Lung microvascular endothelial cell (primary cell): ENCODE measurements at regions not wholly inside any gene's neighbourhood (a gene's known extent, or its start where the extent isn't known, plus 50 kb on each side); places are given as distances from the start of the nearest gene placed in this dataset.
"Not testable (repeated sequence)": the region's sequence is repeated elsewhere in the genome, so short reads cannot be mapped to it uniquely, and the experiment has no call there.

ENCODE experiments used
- DNase-seq, 2 donors: peaks; one replicate each; pipeline versions ENCODE4 v3.0.0 to v3.0.0-alpha.2; 2010; ENCODE audit warnings: low read depth in 2 of 2

DNA sequence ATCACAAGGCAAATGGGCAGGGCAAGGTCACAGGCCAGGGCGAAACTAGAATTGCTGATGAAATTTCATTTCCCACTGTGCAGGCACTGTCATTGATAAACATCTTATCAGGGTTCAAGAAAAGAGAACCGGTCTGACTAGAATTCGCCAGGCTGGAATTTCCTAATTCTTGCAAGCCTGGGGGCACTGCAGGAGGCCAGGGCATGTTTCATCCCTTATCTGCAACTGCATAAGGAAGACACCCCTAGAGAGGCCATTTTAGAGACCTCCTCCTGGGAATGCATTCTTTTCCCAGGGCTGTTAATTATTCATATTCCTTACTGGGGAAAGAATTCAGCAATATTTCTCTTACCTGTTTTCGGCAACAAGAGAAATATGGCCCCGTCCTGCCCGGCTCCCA lies 266.2 kb upstream of the CYLC2 start:
- no peak for DNase-seq

DNA sequence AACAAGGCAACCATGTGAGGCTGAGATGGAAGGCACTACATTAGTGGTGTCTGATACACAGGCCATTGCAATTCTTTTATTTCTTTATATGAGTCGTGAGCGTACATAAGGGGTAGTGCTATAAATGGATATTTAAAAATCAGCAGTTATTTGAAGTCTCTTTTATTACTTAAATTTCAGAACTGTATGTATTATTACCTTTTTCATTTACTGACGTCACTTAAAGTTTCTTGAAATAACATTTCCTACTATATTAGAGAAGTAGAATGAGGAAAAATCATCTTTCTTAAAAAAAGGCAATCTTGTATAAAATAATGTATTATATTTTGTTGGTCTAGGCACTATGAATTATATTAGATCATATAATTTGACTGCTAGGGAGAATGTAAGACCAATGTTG lies 280.9 kb upstream of the CYLC2 start:
- DNase-seq: no peak

DNA sequence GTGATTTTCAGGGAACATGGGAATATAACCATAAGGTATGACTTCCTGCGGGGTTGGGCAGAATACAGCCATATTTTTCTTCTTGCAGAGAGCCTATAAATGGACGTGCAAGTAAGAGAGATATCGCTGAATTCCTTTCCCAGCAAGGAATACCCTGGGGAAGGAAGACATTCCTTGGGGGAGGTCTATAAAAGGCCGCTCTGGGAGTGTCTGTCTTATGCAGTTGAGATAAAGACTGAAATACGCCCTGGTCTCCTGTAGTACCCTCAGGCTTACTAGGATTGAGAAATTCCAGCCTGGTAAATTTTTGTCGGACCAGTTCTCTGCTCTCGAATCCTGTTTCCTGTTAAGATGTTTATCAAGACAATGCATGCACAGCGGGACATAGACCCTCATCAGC lies 282.2 kb upstream of the CYLC2 start:
- DNase-seq: not testable (repeated sequence)

DNA sequence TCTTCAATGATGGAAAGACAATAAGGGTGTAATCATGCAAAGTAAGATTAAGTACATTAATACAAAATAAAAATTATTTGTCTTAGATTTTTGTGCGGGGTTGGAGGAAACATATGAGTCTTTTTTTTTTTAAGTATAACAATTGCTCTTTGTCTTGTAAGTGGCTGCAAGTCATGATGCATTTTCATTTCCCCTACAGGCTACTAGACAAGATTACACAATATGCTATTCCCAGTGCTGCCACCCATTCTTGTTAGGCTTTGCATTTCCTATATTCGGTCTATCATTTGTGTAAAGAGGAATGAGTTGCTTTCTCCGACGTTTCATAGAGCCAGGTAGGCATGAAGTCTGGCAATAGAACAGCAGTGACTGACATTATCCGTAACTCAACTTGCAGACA lies 294.2 kb upstream of the CYLC2 start:
- DNase-seq: no peak

DNA sequence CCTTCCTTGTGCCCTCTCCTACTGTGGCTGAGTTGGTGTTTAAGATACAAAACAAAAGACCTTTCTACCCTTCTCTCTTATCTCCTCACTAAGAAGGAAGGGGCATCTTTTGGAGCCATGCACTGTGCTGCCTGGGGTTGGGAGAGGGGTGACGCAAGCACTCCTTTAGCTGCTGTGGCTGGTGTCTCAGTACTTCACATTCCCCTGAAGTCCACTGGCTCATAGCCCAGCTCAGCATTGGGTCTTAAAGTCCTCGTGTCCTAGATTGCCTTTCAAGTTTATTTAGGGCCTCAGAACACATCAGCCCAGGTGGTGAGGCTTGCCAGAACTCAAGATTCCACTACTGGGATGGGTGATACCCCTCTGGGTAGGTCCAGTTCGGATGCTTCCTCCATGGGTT lies 325.9 kb upstream of the CYLC2 start:
- DNase-seq: no peak

DNA sequence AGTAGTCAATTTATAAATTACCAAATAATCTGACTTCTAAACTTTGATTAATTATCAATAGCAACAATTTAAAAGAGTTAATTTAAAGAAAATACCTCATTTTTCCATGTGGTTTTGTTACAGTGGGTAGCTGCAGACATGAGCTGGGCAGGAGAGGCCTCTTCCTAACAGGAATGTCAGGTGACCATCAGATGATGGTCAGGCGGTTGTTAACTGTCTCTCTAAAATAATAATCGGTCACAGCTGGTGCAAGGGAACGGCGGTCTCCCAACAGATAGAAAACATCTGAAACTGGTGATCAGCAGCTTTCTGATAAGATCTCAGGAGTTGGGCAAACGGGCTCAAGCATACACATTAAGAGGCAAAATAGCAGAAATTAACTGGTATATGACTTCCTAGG lies 342.7 kb upstream of the CYLC2 start:
- no peak for DNase-seq

DNA sequence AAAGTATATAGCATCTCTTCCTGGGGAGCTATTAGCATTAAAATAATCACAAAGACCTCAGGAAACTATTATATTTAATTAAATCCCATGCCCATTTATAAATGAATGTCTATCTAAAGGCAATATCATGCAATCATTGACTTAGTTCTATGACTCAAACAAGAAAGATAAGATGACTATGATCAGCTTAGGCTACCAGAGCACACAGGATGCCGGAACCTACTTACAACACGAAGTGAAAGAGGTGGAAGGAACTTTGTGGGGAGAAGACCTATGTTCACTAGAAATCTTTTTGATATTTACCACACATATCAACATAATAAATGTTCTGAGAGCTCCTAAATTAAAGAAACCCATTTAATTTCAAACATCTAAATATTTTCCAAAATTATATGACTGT lies 344.2 kb upstream of the CYLC2 start:
- DNase-seq: no peak

DNA sequence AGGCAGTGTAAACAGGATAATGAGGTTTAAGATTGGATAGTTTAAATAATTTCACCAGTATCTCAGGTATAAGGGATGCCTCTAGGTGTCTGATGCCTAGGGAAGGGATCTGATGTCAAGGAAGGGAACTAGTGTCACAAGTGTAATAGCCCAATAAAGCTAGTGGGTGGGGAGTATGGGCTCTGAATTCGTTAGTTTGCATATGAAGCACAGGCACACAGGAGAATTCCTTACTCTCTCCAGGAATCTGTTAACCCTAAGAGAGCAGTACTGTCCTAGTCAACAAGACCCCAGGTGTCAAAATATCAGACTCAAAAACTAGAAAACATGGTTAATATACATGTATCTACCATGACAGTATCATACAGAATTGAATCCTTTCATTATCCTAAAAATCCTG lies 352.5 kb upstream of the CYLC2 start:
- no peak for DNase-seq

DNA sequence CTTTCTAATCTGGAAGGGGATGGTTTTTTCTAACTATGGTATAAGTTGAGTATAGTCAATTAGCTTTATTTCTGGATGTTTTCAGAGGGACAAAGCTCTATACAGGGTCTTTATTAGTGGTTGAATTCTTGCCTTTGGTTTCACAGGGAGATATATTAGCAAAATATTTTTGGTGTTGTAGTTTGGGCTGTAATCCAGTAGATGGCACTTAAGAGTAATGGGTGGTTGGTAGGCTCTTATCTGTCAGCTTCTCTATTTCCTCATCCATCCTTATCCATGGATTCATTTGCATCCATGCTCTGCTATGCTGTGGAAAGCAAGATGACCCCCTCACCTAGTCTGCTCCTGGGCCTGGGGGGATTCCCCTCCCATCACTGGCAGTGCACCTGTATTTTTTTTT lies 363.6 kb upstream of the CYLC2 start:
- DNase-seq: peak in 1 of 2 donors; percentile 4

DNA sequence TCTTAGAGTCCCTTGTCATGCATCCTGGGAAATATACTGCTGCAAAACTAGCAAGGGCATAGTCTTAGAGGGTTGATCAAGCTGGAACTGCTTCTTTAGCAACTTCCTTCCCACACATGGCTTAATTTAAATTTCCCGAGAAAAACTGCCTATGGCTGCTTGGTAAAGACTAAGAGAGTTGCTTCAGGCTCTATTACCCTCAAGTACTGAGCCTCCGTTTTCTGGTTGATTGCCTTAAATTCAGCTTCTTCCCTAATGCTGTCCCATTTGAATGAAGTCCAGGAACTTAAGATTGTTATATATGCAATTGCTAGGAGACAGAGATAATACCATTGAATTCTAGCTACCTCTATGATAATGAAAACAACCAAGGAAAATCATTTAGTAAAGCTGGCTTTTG lies 385.7 kb upstream of the CYLC2 start:
- DNase-seq: no peak

DNA sequence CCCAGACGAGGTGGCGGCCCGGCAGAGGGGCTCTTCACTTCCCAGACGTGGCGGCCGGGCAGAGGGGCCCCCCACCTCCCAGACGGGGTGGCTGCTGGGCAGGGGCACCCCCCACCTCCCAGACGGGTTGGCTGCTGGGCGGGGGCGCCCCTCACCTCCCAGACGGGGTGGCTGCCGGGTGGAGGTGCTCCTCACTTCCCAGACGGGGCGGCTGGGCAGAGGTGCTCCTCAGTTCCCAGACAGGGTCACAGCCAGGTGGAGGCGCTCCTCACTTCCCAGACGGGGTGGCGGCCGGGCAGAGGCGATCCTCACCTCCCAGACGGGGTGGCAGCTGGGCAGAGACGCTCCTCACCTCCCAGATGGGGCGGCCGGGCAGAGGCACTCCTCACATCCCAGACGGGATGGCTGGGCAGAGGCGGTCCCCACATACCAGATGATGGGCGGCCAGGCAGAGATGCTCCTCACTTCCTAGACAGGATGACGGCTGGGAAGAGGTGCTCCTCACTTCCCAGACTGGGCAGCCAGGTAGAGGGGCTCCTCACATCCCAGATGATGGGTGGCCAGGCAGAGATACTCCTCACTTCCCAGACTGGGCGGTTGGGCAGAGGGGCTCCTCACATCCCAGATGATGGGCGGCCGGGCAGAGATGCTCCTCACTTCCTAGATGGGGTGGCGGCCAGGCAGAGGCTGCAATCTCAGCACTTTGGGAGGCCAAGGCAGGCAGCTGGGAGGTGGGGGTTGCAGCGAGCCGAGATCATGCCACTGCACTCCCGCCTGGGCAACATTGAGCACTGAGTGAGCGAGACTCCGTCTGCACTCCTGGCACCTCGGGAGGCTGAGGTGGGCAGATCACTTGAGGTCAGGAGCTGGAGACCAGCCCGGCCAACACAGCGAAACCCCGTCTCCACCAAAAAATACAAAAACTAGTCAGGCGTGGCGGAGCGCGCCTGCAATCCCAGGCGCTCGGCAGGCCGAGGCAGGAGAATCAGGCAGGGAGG lies 391.6 kb upstream of the CYLC2 start:
- not testable (repeated sequence) for DNase-seq

DNA sequence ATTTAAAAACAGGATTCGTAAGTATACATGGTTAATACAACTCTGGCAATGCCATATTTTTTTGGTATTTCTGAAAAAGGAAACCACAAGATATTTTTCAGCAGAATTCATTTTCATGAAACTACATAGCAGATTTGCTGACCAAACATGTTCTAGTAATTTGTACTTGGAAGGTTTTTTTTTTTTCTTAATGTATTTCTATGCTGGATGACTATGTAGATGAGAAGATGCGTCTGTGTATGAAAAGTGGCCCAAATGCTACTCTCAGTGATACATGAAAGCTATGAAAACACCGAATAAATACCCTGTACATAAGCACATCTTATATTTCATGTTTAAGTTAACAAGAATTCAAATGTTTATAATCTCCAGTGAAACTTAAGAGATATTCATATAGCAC lies 400.9 kb upstream of the CYLC2 start:
- no peak for DNase-seq

DNA sequence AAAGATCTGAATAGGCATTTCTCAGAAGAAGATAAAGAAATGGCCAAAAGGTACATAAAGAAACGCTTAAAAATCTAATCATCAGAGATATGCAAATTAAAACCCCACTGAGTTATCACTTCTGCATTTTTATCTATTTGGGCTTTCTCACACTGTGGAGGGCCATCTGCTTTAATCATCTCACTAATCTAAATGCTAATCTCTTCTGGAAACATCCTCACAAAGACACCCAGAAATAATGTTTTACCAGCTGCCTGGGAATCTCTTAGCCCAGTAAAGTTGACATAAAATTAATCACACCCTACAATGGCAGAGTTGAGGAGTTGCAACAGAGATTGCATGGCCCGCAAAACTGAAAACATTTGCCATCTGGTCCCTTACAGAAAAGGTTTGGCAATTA lies 407.9 kb upstream of the CYLC2 start:
- no peak for DNase-seq

DNA sequence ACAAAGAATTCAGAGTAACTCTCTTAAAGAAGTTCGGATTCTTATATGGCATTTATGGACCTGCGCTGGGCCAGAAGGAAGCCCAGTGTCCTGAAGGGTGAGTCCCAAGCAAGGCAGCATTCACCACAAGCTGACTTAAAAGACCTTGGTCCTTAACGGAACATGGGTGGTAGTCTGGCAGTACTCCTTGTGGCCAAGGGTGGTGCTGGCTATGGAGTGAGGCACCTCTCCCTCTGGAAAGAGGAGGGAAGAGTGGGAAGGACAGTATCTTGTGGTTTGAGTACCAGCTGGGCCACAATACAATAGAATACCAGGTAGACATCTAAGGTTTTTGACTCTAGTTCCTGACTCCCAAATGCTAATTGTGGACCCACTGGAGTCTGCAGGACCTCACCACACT lies 425.7 kb upstream of the CYLC2 start:
- DNase-seq: no peak

DNA sequence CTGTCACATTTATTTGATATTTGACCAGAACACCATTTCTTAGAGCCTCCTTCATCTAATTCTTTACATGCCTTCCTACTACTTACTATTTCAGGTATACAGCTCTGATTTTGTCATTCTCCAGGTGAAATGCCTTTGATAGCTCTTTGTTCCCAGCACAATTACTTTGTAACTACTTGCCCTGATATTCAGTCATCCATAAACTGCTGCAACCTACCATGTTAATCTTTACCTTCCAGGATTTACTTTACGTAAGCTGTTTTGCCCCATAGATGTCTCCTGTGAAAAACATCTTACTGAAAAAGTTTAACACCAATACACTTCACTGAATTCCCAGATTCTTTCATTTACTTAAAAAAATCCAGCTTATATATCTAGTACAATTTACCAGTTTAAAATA lies 443.8 kb upstream of the CYLC2 start:
- no peak for DNase-seq

DNA sequence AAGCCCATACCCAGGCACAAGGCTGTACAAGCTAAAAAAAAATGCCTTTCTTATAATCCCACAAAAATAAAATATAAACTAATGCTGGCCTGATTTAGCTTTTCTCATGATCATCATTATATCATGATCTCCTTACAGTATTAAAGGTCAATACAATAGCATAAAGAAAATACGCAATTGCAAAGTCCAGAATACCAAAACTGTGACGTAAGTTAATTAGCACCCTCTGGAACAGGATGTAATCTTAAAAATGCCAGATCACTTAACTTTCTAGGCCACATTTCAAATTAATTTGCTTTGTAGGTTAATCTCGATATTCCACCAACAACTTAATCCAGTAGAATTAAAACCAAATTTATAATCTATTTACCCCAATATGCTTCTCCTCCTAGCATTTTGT lies 444.2 kb upstream of the CYLC2 start:
- no peak for DNase-seq

DNA sequence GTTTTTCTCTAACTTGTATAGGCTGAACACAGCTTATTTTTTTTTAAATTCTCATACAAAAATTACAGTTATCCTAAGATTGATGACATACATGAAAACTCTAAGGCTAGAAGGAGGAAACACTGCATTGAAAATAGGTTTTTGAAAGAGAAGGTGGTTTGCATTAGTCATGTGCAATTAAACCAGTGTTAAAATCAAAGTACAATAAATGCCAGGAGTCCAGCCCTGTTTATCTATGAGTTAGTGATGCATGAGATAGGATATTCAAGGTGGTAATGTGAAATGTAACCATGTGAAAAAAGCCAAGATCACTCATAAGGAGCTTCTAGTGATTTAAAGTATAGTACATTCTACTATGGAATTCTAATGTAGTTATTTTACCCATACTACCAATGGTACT lies 444.9 kb upstream of the CYLC2 start:
- no peak for DNase-seq

DNA sequence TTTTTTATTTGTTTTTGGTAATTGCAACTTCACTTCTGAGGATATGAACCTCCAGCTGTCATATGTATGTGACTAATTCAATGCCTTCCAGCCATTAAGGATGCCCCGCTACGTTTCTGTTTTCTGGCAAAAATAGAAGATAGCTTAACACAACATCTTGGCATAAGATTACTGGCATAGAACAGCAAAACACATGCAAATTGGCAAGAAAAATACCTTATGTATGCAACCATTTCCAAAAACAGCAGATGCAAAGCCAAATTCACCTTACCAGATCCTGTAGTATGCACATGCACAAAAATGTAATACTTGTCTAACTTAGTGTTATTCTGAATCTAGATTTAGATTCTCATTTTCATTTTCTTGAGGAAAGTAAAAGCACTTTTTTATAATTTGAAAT lies 461.1 kb upstream of the CYLC2 start:
- no peak for DNase-seq

DNA sequence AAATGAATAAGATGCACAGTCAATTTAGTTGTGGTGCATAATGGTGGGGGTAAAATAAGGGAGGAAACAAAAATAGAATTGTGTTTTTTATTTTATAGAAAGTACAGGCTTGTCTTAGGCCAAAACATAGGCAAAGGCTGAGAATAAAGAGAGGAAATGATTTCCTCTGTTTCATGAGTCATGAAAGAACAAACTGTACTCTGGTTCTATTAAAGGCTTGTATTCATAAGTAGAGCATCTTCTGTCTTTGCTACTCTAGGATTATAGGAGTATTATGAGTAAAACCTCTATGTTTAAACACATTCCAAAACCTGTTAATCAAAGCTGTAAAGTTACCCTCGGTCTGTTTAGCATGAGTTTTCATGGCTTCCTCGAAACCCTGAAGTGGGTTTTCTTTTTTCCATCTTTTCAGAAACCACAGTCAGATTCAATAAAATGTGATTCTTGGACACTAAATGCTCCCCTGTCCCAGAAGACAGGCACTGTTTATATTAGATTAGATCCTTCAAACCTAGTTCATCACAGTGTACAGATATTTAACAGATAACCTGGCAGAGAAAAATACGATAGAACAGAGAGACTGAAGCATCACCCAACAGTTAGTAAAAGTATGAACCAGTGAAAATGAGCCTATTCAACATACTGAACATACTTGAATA lies 473.9 kb upstream of the CYLC2 start:
- no peak for DNase-seq

DNA sequence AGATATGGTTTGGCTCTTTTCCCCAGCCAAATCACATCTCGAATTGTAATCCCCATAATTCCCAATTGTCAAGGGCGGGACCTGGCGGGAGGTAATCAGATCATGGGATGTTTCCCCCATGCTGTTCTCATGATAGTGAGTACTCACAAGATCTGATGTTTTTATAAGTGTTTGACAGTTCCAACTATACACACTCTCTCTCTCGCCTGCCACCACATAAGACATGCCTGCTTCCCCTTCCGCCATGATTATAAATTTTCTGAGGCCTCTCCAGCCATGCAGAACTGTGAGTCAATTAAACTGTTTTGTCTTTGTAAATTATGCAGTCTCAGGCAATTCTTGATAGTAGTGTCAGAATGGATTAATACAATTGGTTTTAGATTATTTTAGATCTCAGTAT lies 475.7 kb upstream of the CYLC2 start:
- DNase-seq: no peak

DNA sequence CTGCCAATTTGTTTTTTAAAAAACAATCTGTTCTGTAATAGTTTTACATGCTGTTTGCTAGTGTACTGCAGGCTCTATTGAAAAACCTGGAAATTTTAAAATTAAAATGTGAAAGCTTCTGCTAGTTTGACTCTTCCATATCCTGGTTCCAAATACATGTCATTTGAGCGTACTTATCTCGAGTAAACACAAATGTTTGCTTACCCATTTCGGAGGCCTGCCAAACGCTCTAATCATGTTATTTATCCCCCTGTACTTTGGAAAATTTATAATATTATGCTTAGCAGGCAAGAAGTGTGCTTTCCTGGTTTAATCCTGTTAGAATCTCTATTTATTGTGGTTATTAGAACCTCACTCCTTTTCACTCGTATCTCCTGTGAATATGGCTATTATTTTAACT lies 476.8 kb upstream of the CYLC2 start:
- DNase-seq: no peak

DNA sequence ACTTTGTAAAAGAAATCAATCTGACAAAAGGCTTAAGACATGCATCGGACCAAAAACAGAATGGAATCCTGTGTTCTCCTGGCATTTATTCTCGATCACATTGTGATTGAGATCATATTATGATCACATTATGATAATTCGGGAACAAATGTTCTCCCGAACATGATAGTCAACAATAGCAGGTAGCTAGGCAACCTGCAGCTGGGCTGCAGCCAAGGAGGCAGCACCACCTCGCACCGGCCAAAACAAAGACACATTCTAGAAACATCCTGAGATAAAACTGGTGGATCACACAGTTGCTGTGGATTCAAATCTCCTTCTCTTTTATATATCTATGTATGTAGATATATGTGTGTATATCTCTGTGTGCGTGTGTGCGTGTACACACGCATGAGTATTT lies 480.6 kb upstream of the CYLC2 start:
- DNase-seq: no peak

DNA sequence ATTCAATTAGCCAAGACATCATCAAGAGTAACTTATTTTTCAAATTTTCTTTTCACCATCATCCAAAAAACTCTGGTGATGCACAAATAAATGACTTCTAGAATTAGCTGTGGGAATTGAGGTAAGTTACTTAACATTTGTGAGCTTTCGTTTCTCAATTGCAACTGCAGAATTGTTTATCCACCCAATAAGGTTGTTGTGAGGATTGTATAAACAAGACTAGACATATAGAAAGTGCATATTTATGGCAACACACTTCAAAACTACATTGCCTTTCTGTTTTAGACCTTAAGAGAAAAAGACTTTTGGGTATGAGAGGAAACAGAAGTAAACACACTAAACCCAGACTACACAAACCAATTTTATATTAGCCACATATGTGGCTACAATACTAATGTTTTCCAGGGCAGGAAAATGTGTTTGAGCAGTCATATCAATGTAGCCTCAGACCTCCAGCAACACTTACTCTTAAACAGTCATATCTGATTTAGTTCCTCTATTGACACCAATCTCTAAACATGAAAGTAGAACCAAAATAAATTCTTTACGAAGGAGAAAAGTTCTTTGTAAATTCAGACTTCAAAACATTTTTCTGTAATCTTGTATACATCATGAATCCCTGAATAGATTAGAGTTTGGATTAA lies 488.0 kb upstream of the CYLC2 start:
- no peak for DNase-seq
